ENCODE measurements at regions not wholly inside any gene's neighbourhood (a gene's known extent, or its start where the extent isn't known, plus 50 kb on each side); places are given as distances from the start of the nearest gene placed in this dataset.
"Not testable (repeated sequence)": the region's sequence is repeated elsewhere in the genome, so short reads cannot be mapped to it uniquely, and the experiment has no call there.

GRCh38 chr9:88875400-88876120 lies 115.7 kb upstream of the S1PR3 start:
- Histone ChIP-seq H3K4me1 (no peaks in the 10 kb centered on the region), H3K27me3 (no peaks in the 10 kb centered on the region), H3K36me3 (no peaks in the 10 kb centered on the region), H3K9me3 (no peaks in the 10 kb centered on the region), H3K4me3 (no peak overlapping the region), H3K27ac (no peak overlapping the region)
- TF ChIP-seq CTCF (IDR thresholded peaks at IDR 0.05) (no peak), POLR2A (IDR thresholded peaks at IDR 0.05) (no peak)
- DNase-seq: no peak
- intact Hi-C loops (cut with DNase I; ENCODE audit: low total_unique reads): no loop called here

- intact Hi-C loops (cut with DNase I; ENCODE audit: low total_unique reads): no loop called here
- H3K36me3 ChIP-seq: no peaks in the 10 kb centered on the region
- H3K4me3 ChIP-seq: no peak overlapping the region
- H3K27me3 ChIP-seq: no peaks in the 10 kb centered on the region
- no peak for TF ChIP-seq POLR2A (IDR thresholded peaks at IDR 0.05)
- TF ChIP-seq CTCF (IDR thresholded peaks at IDR 0.05): no peak
- DNase-seq: no peak
- no peaks in the 10 kb centered on the region for H3K4me1 ChIP-seq
- no peaks in the 10 kb centered on the region for H3K9me3 ChIP-seq
- H3K27ac ChIP-seq: no peak overlapping the region
These were observed 111.1 kb upstream of the S1PR3 start for GRCh38 chr9:88880199-88880598.

- H3K36me3 ChIP-seq; H3K9me3 ChIP-seq; H3K27ac ChIP-seq; H3K4me1 ChIP-seq; H3K4me3 ChIP-seq; intact Hi-C loops (cut with DNase I; ENCODE audit: low total_unique reads); H3K27me3 ChIP-seq; DNase-seq: not testable (repeated sequence)
These were observed 107.0 kb upstream of the S1PR3 start for GRCh38 chr9:88884291-88884690.

- H3K9me3 ChIP-seq; H3K36me3 ChIP-seq; H3K4me3 ChIP-seq; H3K4me1 ChIP-seq; DNase-seq; H3K27ac ChIP-seq; intact Hi-C loops (cut with DNase I; ENCODE audit: low total_unique reads); H3K27me3 ChIP-seq: not testable (repeated sequence)
These were observed 104.5 kb upstream of the S1PR3 start for GRCh38 chr9:88886762-88887161.

GRCh38 chr9:88889386-88889785 lies 101.9 kb upstream of the S1PR3 start:
- Histone ChIP-seq H3K27ac (no peak overlapping the region), H3K27me3 (no peaks in the 10 kb centered on the region), H3K4me1 (no peaks in the 10 kb centered on the region), H3K36me3 (no peaks in the 10 kb centered on the region), H3K4me3 (no peak overlapping the region), H3K9me3 (no peaks in the 10 kb centered on the region)
- no peak for TF ChIP-seq CTCF (IDR thresholded peaks at IDR 0.05)
- TF ChIP-seq POLR2A (IDR thresholded peaks at IDR 0.05): no peak
- DNase-seq: no peak
- intact Hi-C loops (cut with DNase I; ENCODE audit: low total_unique reads): no loop called here

- intact Hi-C loops (cut with DNase I; ENCODE audit: low total_unique reads): no loop called here
These were observed 100.7 kb upstream of the S1PR3 start for GRCh38 chr9:88890546-88890945.

More at GRCh38 chr9:88890546-88890945, 100.7 kb upstream of the S1PR3 start:
- no peaks in the 10 kb centered on the region for H3K36me3 ChIP-seq
- no peak overlapping the region for H3K27ac ChIP-seq
- no peak overlapping the region for H3K4me3 ChIP-seq
- no peaks in the 10 kb centered on the region for H3K4me1 ChIP-seq
- DNase-seq: no peak
- no peaks in the 10 kb centered on the region for H3K27me3 ChIP-seq
- TF ChIP-seq CTCF (IDR thresholded peaks at IDR 0.05) (no peak), POLR2A (IDR thresholded peaks at IDR 0.05) (no peak)
- H3K9me3 ChIP-seq: no peaks in the 10 kb centered on the region
